K562 (cell line): ENCODE measurements at regions not wholly inside any gene's neighbourhood (a gene's known extent, or its start where the extent isn't known, plus 50 kb on each side); places are given as distances from the start of the nearest gene placed in this dataset.

Experiments
- ATAC-seq: fragments of 200-7000 bp; cut with Tn5 transposase; 3 replicates; pipeline ENCODE4 v1.9.1; 2020; ENCODE audit warnings: moderate library complexity
- BruUV-seq: library from RNA; stranded (reverse); fragments of 400-500 nt; replicated peaks from 2 replicates; lab custom pipeline; 2021; lab: Mats Ljungman, UMichigan
- CTCF ChIA-PET: fragments of 300-600 bp; formaldehyde crosslinking; extraction: SDS; loops from one replicate; lab custom pipeline; 2021; ENCODE audit warnings: low intra/inter-chr PET ratio; lab: Yijun Ruan, JAX
- POLR2A ChIA-PET: fragments of 300-600, 350-650 bp; sonication (Branson Sonifier 250); formaldehyde crosslinking; extraction: SDS; loops from one replicate; lab custom pipeline; 2021; ENCODE audit warnings: antibody characterized with exemption, inconsistent platforms; lab: Yijun Ruan, JAX
- DNase-seq, 4 experiments: peaks; one replicate each; pipeline versions ENCODE4 v3.0.0 to v3.0.0-alpha.2; 2011 to 2018; ENCODE audit warnings: low spot score in 3 of 4, mixed read lengths in 3 of 4; ENCODE audit errors: extremely low read depth in 1 of 4
- FAIRE-seq: peaks from 2 replicates; lab custom pipeline; 2011; peaks lifted over from hg19 to GRCh38; lab: Jason Lieb, UNC
- H2AFZ ChIP-seq: 2 replicates; pipeline ENCODE4 v1.6.0; 2011; ENCODE audit warnings: low read depth, low read length, control low read depth, inconsistent platforms
- H3K27ac ChIP-seq: fragments of 200-600 bp; 3 replicates; pipeline ENCODE4 v1.8.0; 2011; ENCODE audit warnings: low read depth, mild to moderate bottlenecking, control low read depth, inconsistent platforms, low read length, moderate library complexity, mixed read lengths; ENCODE audit errors: extremely low read depth
- H3K27me3 ChIP-seq, 2 experiments: fragments of 300-600 bp in 1 of 2; 2 replicates in 1 of 2; 3 replicates in 1 of 2; pipeline versions ENCODE4 v1.6.0 to v1.8.0; 2011; ENCODE audit warnings: inconsistent platforms in 2 of 2, low read length in 2 of 2, mild to moderate bottlenecking in 1 of 2, mixed read lengths in 1 of 2, moderate library complexity in 1 of 2; ENCODE audit not compliant: control insufficient read depth in 2 of 2, insufficient read depth in 2 of 2
- H3K36me3 ChIP-seq: fragments of 300-600 bp; 3 replicates; pipeline ENCODE4 v1.8.0; 2011; ENCODE audit warnings: mild to moderate bottlenecking, low read length, inconsistent platforms; ENCODE audit not compliant: control insufficient read depth, insufficient read depth
- H3K4me1 ChIP-seq, 2 experiments: fragments of 200-600 bp in 1 of 2; replicated peaks in 1 of 2; 2 replicates in 1 of 2; 3 replicates in 1 of 2; pipeline versions ENCODE4 v1.5.1 to v1.8.0; 2011; ENCODE audit warnings: inconsistent platforms in 2 of 2, low read length in 2 of 2, mild to moderate bottlenecking in 1 of 2, mixed read lengths in 1 of 2, moderate library complexity in 1 of 2; ENCODE audit not compliant: control insufficient read depth in 2 of 2, insufficient read depth in 2 of 2
- H3K4me2 ChIP-seq: 2 replicates; pipeline ENCODE4 v1.6.1; 2011; ENCODE audit warnings: low read length, control low read depth, inconsistent platforms, mixed read lengths; ENCODE audit not compliant: insufficient read depth
- H3K4me3 ChIP-seq: fragments of 200-600 bp; sonication (generic), shearing (Covaris generic); 2 replicates; pipeline ENCODE4 v1.5.1; 2016; ENCODE audit warnings: control low read depth, inconsistent platforms
- H3K79me2 ChIP-seq: fragments of 200-600 bp; 3 replicates; pipeline ENCODE4 v1.8.0; 2011; ENCODE audit warnings: low read length, inconsistent platforms; ENCODE audit not compliant: control insufficient read depth, insufficient read depth
- H3K9ac ChIP-seq, 2 experiments: 2 replicates each; pipeline versions ENCODE4 v1.6.0 to v1.6.1; 2011; ENCODE audit warnings: low read depth in 2 of 2, low read length in 2 of 2, control low read depth in 1 of 2, inconsistent platforms in 1 of 2, mild to moderate bottlenecking in 1 of 2, mixed read lengths in 1 of 2; ENCODE audit not compliant: insufficient read depth in 1 of 2
- H3K9me1 ChIP-seq: one replicate; pipeline ENCODE4 v1.6.0; 2011; ENCODE audit warnings: inconsistent platforms, mild to moderate bottlenecking, low read length, moderate library complexity; ENCODE audit not compliant: control insufficient read depth, insufficient read depth
- H3K9me3 ChIP-seq: replicated peaks from 2 replicates; pipeline ENCODE4 v1.5.1; 2011; ENCODE audit warnings: low read depth, low read length, inconsistent platforms; ENCODE audit not compliant: control insufficient read depth, insufficient read depth
- H4K20me1 ChIP-seq: replicated peaks from 2 replicates; pipeline ENCODE4 v1.6.1; 2011; ENCODE audit warnings: low read length, inconsistent platforms, mixed read lengths; ENCODE audit not compliant: control insufficient read depth, insufficient read depth
- CTCF ChIP-seq, 3 experiments: IDR thresholded peaks in 2 of 3; conservative IDR thresholded peaks in 1 of 3; 2 replicates each; pipeline ENCODE4 v1.5.1; 2011 to 2012; ENCODE audit warnings: low read length in 3 of 3, mild to moderate bottlenecking in 3 of 3, control low read depth in 2 of 3, improper control_type of control experiment in 1 of 3, inconsistent platforms in 1 of 3, low read depth in 1 of 3, mixed read lengths in 1 of 3, moderate library complexity in 1 of 3; ENCODE audit not compliant: insufficient read depth in 2 of 3
- KDM2B ChIP-seq: fragments of 250-450 bp; sonication (Bioruptor Pico); IDR thresholded peaks from 2 replicates; pipeline ENCODE4 v1.8.0; 2021; ENCODE audit warnings: mild to moderate bottlenecking, moderate library complexity
- PRPF4 ChIP-seq: fragments of 200-400 bp; formaldehyde crosslinking; IDR thresholded peaks from one replicate; pipeline ENCODE4 v1.6.1; 2017; ENCODE audit warnings: low read length, low read depth, mild to moderate bottlenecking; ENCODE audit not compliant: insufficient read depth, poor library complexity, severe bottlenecking
- SPI1 ChIP-seq: IDR thresholded peaks from 2 replicates; pipeline ENCODE4 v1.6.1; 2011; ENCODE audit warnings: low read depth, low read length, control low read depth, borderline replicate concordance
- SUPT5H ChIP-seq: fragments of 450-650 bp; IDR thresholded peaks from 2 replicates; pipeline ENCODE4 v1.6.1; 2016
- TCF3 ChIP-seq: sonication (generic); formaldehyde crosslinking; IDR thresholded peaks from 2 replicates; pipeline ENCODE4 v1.4.0; 2020; ENCODE audit warnings: mild to moderate bottlenecking, missing genetic modification reagents
- TFE3 ChIP-seq: fragments of 450-650 bp; formaldehyde crosslinking; IDR thresholded peaks from 2 replicates; pipeline ENCODE4 v1.4.0; 2020; ENCODE audit warnings: mild to moderate bottlenecking, mixed read lengths
- TSC22D4 ChIP-seq: fragments of 450-650 bp; IDR thresholded peaks from 2 replicates; pipeline ENCODE4 v1.6.1; 2016; ENCODE audit warnings: missing genetic modification characterization, missing biosample characterization, control low read depth
- USF2 ChIP-seq: sonication (generic); formaldehyde crosslinking; IDR thresholded peaks from 2 replicates; pipeline ENCODE4 v1.5.0; 2020; ENCODE audit warnings: missing genetic modification reagents
- ZNF518B ChIP-seq: fragments of 250-450 bp; sonication (Bioruptor Pico); IDR thresholded peaks from 2 replicates; pipeline ENCODE4 v1.5.0; 2021; ENCODE audit warnings: mild to moderate bottlenecking, moderate library complexity
- ZNF76 ChIP-seq: fragments of 250-450 bp; sonication (Bioruptor Pico); IDR thresholded peaks from 2 replicates; pipeline ENCODE4 v1.4.0; 2020; ENCODE audit warnings: mild to moderate bottlenecking, moderate library complexity, borderline replicate concordance
- WGBS: fragments of 100-300 bp; shearing (Covaris generic); methylation state at CpG from one replicate; pipeline ENCODE4 v1.1.6; 2016; ENCODE audit warnings: low coverage, mixed read lengths; ENCODE audit not compliant: insufficient coverage; ENCODE audit errors: missing lambda C conversion rate; 5-methylcytosine and 5-hydroxymethylcytosine counted together
- in situ Hi-C: fragments of 300-500 bp; cut with MboI; formaldehyde crosslinking; loops from 4 replicates; pipeline ENCODE4 v1.15.0; 2018; ENCODE audit warnings: inconsistent platforms, mixed read lengths
- intact Hi-C: fragments of 100-400 bp; cut with micrococcal nuclease; formaldehyde crosslinking; loops from 2 replicates; pipeline ENCODE4 v1.14.2; 2022

GRCh38 chr2:200039724-200040650 lies 84.6 kb downstream of the MAIP1 start (continued):
- TF ChIP-seq TFE3 (CRISPR knock-in tag) (no peak), SUPT5H (no peak), SPI1 (no peak)
- TF ChIP-seq, all 486 proteins: peak for 0

GRCh38 chr2:200040831-200041230 lies 85.4 kb downstream of the MAIP1 start:
- POLR2A ChIA-PET = interaction anchor here (1.4 kb wide), 1 partner anchor 10 kb away, joined by 7 read pairs; no protein-coding TSS in a partner anchor
- no peak for TF ChIP-seq TSC22D4
- no peak for TF ChIP-seq KDM2B
- TF ChIP-seq TCF3 (CRISPR knock-in tag) = no peak
- TF ChIP-seq USF2 = no peak
- TF ChIP-seq CTCF (IDR thresholded peaks at IDR 0.05 in 2 of 3, conservative IDR thresholded peaks at IDR 0.05 in 1 of 3; ENCODE audit: insufficient read depth in 2 of 3, low read depth in 1 of 3, low read length in 3 of 3) = no peak
- TF ChIP-seq ZNF518B (CRISPR knock-in tag) = no peak
- TF ChIP-seq ZNF76 (CRISPR knock-in tag) = no peak
- no peak for TF ChIP-seq PRPF4

More at GRCh38 chr2:200040831-200041230, 85.4 kb downstream of the MAIP1 start:
- H4K20me1 ChIP-seq = no peaks in the 10 kb centered on the region
- H3K27me3 ChIP-seq = no peaks in the 10 kb centered on the region
- no peak for DNase-seq
- no peak overlapping the region for H2AFZ ChIP-seq
- intact Hi-C loops (no loop called here), in situ Hi-C loops (no loop called here)
- no peaks in the 10 kb centered on the region; a peak in 2 of 5 replicates for H3K4me1 ChIP-seq
- no peak for FAIRE-seq
- no TSS peak for BruUV-seq
- H3K36me3 ChIP-seq = no peaks in the 10 kb centered on the region
- no peak overlapping the region for H3K4me3 ChIP-seq
- 52% methylated on average over 2 of the region's 2 CpGs for WGBS
- H3K9me1 ChIP-seq = no peaks in the 10 kb centered on the region
- H3K4me2 ChIP-seq = no peak overlapping the region
- H3K9ac ChIP-seq = no peak overlapping the region
- ATAC-seq = no peak
- no peaks in the 10 kb centered on the region for H3K9me3 ChIP-seq
- no peak overlapping the region for H3K27ac ChIP-seq
- H3K79me2 ChIP-seq = no peaks in the 10 kb centered on the region
- CTCF ChIA-PET = no interaction called here
